ENCODE measurements at regions not wholly inside any gene's neighbourhood (a gene's known extent, or its start where the extent isn't known, plus 50 kb on each side); places are given as distances from the start of the nearest gene placed in this dataset.
"Not testable (repeated sequence)": the region's sequence is repeated elsewhere in the genome, so short reads cannot be mapped to it uniquely, and the experiment has no call there.

DNA sequence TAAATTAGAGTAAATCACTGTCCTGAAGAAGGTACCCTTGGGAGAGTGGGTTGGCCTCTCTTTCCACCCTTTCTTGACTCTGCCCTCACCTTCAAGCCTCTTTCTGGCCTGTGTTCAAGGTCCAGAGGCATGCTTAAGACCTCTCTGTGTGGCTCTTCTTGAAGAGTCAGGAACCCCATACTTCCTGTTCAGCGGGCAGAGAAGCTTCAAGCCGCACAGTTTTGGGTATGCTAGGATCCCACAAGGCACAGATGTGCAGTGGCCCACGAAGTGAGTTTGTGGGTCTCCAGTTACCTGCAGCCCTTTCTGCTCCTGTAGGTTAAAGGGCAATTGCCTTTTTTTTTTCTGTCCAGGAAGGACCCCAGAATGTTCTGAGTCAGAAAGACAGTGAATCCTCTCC lies 113.7 kb downstream of the PPIAL4A start:
- TF ChIP-seq CTCF (IDR thresholded peaks at IDR 0.05 in 8 of 11, conservative IDR thresholded peaks at IDR 0.05 in 3 of 11); POLR2A (IDR thresholded peaks at IDR 0.05): not testable (repeated sequence)
